GM21723 (cell line): ENCODE measurements at regions not wholly inside any gene's neighbourhood (a gene's known extent, or its start where the extent isn't known, plus 50 kb on each side); places are given as distances from the start of the nearest gene placed in this dataset.

ENCODE experiments used
- ATAC-seq: cut with Tn5 transposase; IDR thresholded peaks from one replicate; pipeline ENCODE4 v1.9.1; 2021; ENCODE audit warnings: mild to moderate bottlenecking, moderate library complexity; ENCODE audit not compliant: unreplicated experiment

DNA sequence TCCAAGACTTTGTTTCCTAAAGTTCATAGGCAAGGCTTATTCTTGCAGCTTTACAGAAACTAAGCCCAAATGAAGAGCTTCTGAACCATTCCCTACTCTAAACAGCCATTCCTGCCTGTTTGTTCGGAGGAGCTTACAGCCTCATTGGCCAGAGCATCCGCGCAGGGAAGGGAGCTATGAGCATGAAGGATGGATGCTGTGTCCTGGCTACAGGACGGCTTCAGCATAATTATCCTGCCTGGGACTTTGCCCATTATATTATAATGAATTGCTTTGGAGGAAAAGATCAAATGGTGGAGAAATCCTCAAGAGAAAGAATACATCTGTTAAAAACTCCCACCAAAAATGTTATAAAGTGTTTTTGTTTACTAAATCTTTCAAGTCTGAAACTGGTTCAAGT lies 378.2 kb upstream of the BTBD3 start:
- no peak for ATAC-seq

DNA sequence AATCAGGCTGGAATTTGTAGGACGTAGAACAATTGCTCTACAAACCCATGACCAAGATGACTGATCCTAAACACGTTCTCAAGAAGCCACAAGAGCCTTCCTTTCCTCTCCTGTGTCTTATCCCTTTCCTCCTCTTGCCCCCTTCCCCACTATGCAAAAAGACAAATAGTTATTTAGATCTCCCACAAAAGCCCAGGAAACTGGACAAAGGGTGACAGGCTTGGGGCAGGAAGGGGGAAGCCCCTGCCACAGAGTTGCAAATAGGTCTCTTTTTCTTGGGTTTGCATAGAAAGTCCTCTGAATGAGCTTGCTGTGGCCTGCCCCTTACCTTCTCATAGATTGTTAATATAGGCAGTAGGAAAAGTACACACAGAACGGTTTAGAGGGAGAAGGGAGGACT lies 377.1 kb upstream of the BTBD3 start:
- ATAC-seq: no peak

DNA sequence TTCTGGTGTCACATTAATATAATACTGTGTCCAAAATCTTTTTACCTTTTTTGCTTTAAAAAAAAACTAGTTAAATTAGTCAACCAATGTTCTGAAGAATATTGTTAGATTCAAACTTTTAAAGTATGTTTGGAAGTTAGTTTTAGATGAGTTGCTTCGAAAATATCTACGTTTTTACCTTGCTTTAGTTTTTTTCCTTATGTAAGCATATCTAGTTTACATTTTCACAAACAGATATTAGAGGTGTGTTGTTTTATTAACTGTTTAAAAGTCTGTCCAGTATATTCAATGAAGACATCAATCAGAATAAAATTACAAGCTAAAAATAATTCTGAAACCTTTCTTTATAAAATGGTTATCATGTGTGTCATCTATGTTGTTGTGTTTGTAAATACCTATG lies 375.0 kb upstream of the BTBD3 start:
- no peak for ATAC-seq

DNA sequence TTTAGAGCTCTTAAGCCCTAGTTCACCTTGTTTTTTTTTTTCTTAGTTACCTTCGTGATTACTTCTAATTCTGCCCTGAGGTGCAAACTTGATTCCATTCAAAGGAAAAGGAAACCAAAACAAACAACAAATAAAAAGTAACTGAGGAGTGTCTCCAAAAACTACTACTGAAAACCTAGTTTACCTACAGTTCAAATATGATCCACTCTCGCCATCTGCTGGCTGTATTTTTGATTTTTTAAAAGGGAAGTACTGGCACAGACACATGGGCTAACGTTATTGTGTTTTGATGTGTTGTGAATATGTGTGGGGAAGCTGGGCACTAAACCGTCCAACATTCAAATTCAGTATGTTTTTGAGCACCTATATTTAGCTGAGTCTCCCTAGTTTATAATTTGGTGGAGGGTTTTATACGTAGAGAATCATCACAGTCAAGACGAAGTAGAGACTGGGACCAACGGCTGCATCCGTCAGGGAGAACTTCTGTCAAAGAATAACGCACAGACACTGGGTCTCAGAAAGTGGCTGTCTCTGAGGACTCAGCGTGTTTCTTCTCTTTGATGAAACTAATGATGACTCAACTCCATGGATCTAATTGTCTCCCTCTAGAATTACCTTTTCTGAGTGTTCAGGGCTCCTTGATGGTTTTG lies 373.5 kb upstream of the BTBD3 start:
- peak; percentile 86 for ATAC-seq

DNA sequence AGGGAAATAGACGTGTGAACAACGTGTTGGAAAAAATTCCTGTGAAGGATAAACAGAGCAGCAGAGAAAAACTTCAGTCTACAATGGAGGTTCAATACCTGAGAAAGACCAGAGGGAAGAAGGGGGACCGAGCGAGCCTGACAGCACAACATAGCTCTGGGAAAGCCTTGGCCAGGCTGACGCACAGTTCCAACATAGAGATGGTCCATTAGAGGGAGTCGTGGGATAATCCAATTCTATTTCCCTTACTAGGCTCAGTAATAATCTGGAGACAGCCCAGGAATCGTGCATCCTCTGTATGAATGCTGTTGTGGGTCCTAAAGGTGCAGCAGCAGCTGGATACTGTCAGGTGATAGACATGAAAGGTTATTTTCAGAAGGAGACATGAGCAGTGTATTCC lies 370.8 kb upstream of the BTBD3 start:
- no peak for ATAC-seq

DNA sequence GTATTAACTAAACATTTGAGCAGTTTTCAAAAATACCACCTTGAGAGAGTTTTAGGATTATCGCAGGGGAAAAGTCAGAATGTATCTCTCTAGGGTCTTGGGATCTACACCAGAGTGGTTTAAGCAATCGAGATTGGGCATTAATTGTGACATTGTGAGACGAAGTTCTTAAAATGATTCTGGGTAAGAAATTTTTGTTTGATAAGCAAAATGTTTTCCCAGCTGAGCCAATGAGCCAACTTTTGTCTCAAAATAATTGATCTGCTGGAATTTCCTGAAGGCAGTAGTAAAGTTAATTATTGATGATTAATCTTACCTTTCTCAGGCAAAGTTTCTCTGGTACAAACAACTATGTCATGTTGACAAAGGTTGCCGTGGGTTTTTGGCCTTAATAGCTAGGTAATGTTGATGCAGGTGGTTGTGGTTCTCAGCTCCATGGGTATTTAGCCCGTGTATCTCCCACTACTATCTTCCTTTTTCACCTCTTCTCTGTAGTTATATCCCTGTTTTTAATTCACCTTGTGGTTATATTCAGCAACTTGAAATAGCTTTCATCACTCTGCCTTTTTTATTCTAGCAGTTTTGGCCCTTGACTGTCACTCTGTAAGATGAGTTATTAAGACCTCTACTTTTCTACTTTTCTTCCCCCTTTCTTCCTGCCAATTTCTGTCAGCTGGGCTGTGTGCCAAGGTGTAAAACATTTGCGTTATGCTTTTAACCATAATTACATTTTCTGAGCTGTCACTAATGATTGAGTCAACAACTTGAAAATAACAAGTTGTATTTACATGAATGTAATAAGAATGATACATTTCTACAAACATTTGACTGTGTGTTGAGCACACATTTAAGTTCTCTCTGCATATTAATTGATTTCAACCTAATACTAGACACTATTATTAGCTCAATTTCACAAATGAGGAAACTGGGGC lies 368.3 kb upstream of the BTBD3 start:
- ATAC-seq: no peak

DNA sequence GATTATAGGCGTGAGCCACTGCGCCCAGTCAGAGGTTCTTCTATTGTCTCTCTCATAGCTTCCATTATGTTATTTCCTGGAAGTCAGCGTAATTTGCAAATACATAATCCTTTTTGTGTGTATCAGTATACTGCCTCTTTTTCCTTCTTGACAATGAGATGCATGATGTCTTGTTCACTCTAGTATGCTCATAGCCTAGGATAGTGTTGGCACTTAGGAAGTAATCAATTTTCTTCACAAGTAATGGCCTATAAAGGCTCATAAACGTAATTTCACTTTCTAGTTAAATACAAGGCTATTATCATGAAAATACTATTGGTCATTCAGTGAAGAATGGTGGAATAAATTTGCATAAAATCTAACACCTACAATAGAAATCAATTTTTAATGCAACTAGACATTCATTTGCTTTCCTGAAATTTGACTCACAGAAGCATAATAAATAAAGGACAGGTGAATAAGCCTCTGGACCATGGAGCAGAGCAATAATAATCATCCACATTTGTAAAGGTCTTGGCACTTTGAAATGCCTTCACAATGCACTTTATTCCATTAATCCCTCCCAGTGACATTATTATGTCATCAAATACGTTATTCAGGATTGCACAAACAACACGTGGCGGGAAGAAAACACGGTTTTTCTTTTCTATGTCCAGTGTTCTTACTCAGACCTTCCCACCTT lies 366.9 kb upstream of the BTBD3 start:
- no peak for ATAC-seq

DNA sequence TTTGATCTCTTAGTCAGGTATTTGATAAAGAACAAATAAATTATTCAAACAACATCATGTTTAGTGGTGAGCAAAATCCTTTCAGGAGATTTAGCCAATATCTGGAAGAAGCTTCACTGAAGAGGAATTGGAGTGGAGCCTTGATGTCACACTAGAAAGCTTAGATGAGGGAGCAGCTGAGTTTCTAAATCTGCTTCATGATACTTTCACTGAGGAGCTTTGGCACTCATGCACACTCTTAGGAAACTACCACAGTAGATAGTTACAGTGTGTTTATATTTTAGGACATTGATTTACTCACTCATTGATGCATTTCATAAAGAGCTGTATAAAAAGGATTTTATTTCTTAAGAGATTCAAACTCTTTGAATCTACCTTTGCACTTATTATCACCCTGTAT lies 366.2 kb upstream of the BTBD3 start:
- no peak for ATAC-seq

DNA sequence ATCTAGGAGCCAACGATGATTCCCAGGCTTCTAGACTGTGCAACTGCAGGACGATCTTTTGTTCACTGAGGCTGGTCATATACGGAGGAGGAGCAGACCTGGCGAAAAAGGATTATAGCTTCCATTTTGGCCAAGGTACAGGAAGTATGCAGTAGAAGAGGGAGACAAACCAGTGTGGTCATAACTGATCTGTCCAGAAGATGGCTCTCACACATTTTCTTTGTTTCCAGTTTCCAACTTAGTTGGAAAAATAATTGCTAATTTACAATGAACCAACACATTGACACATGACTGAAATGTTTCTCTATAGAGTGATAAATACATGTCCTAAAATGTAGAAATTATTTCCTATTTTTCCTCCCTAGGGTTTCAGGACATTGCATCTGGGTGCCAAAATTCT lies 364.1 kb upstream of the BTBD3 start:
- no peak for ATAC-seq

DNA sequence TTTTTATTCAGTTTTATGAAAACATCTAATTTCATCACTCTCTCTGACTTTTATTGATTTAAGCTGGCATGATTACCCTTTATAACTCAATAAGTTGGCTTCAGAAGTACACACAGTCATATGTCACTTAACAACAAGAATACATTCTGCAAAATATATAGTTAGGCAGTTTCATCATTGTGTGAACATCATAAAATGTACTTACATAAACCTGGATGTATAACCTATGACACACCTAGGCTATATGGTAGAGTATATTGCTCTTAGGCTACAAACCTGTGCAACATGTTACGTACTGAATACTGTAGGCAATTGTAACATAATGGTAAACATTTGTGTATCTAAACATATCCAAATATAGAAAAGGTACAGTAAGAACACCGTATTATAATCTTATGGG lies 362.2 kb upstream of the BTBD3 start:
- no peak for ATAC-seq

DNA sequence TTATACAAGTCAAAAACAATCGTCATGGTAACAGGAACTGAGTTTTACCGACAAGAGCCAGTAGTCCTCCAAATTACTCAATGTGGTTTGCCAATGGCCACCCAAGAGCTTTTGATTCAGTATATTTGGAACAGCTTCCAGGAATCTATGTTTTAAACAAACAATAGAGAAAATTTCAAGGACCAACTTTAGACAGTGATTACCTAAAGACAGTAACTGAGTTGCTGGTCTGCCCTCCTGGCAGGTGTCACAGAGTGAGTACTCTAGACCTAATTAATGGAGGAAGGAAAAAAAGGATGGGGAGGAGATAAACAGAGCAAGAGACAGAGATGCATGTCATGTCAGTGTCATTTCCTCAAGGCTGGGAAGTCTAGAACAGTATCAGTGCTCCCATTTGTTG lies 361.3 kb upstream of the BTBD3 start:
- no peak for ATAC-seq

DNA sequence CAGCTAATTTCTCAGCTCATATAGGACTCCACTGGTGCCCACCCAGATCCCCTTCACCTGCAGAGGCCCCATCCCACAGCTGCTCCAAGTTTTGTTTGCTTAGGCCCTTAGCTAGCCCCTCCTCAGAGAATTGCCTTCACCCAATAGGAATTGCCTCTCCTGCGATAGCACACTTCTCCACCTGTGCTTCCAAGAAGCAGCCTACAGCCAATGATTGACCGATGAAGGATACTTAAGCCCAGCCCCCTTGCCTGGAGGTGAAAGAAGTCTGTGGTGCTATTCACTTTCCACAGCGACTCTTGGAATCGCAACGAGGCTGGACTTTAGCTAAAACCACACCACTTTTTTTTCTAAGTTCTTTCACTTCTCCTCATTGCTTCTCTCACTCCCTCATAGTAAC lies 353.2 kb upstream of the BTBD3 start:
- ATAC-seq: no peak

DNA sequence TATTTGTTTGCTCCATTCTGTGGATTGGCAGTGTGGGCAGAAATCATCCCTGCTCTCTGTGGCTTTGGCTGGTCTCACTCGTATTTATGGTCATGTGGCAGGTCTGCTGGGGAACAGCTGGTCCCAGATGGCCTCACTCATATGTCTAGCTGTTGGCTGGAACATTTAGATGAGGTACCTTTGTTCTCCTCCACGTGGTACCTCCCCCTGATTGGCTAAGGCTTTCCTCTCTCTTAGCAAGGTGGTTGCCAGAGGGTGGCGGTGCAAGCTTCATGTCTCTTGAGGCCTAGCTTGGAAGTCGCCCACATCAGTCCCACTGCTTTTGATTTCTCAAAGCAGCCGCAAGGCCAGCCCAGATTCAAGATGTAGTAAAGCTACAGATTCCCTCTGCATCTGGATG lies 348.5 kb upstream of the BTBD3 start:
- ATAC-seq: no peak

DNA sequence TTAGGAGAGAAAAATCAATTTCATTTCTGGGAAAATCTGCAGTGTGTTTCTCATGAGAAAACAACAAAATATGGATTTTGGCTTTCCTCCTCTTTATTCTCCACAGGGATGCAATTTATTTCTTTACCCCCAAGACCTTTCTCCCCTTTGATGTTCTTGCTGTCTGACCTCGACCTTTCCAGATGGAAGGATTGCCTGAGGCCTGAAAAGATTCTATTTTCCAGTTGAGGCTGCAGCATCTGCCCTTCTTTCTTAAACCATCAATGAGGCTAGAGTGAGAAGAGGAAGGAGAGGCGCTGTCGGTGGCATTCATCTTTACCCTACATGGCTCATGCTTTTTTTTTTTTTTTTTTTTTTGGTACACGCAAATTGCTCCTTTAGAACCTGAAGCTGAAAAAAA lies 344.2 kb upstream of the BTBD3 start:
- ATAC-seq: no peak

DNA sequence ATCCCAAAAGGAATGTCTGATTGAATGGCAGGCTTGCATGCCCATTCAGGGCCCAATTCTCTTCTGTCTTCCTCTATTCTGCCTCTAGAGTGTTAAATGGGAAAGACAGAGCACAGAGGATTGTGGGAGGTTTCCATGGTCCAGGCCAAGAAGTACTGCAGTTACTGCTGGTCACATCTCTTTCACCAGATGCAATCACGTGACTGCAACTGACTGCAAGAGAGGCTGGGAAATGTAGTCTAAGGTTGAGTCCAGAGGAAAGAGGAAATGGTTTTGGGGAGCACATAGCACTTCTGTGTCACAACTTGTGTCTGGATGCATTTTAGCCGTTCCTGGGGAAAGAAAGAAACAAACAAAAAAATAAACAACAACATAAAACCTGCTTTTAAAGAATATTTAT lies 336.4 kb upstream of the BTBD3 start:
- no peak for ATAC-seq

DNA sequence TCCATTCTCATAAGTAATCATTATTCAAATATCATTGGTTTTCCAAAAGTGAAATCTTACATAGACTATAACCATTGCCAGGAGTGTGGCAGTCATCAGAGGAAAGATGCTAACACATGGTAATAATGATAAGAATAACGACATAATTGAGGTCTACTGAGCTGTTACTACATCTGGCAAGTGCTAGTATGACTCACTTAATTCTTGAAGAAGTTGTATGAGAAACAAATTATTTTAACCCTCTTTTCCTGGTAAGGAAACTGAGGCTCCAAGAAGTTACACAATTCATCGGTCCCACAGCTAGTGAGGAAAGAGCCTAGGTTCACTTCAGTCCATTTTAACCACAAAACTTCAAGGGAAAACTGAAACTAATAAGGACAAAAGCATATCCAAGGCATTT lies 335.6 kb upstream of the BTBD3 start:
- no peak for ATAC-seq

DNA sequence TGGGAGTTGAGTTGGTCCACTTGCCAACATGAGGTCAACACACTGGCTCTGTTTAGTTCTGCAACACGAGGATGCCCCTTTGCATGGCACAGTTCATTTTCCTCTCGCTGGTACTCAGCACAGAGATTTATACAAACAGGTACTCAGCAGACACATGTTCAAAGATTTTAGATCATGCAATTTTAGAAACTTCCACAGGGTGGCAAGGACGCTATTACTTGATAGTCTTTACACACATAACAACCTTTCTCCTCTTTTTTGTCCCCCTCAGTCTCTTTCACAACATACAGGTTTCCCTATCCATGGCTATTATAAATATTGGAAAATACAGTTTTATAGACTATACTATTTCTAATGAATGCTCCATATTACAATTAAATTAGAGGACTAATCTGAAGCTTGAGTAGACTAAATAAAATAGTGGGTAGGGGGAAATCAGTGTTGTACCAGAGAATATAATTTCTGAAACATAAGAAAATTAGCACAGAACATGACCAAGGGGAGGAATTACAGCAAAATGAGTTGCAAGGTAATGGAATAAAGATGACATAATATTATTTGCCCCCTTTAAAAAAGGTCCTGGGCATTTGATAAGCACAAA lies 331.8 kb upstream of the BTBD3 start:
- ATAC-seq: no peak

DNA sequence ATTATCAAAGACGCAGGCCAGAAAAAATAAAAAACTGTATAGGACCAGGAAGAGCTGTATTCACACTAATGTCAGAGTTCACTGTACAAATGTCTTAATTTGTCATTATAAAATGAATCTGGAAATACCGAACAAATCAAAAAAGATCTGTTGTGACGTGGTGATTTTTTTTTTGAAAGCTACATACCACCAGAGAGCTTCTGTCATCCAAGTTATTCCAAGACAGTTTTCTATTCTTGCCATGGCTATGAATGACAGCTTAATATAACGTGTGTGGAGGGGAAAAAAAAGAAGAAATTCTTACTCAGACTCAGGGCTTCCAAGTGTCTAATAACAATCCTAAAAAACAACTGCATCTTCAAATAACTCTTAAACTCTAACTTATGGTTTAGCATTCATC lies 328.8 kb upstream of the BTBD3 start:
- no peak for ATAC-seq

DNA sequence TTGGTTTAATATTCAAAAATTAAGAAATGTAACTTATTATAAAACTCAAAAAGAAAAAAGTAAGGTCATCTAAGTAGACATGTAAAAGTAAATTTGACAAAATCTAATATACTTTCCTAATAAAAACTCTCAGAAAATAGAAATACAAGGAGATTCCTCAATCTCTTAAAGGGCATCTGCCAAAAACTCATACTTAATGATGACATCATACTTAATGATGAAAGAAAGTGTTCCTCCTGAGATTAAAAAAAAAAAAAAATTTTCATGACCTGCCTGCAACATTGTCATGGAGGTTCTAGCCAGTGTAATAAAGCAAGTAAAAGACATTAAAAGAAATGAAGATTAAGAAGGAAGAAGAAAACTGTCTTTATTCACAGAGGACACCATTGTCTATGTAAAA lies 325.7 kb upstream of the BTBD3 start:
- no peak for ATAC-seq

DNA sequence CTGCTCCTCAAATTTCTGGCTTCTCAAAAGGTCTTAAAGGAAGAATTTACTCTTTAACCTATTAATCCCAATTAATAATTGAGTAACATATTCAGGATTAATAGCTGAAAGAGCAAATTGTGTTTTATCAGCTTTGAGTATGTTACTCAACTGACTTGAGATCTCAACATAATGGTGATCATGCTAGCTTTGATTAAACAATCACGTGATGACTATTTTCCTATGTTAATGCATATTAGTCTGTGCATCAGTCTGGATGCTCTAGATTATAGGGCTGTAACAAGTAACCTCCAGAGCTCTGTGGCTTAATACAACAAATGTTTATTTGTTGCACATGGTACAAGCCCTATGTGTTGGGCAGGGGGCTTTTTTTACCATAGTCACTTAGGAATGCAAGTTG lies 313.4 kb upstream of the BTBD3 start:
- ATAC-seq: no peak

DNA sequence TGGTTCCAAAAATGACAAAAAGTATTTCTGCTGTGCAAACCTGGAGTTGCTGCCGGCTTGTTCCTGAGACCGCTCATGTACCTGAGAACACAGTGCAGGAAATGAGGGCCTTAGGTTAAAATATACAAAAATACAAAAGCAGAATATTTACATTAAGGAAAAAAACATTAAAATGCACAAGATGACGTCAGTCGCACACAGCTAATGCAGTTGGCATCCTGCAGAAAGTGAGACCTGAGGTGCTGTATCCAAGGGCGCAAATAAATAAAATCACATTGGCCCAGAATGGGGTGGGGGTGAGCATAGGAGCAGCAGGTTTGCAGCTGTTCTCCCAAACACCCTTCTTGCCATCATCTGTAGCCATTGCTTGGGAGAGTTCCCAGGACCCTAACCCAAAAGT lies 310.6 kb upstream of the BTBD3 start:
- no peak for ATAC-seq

DNA sequence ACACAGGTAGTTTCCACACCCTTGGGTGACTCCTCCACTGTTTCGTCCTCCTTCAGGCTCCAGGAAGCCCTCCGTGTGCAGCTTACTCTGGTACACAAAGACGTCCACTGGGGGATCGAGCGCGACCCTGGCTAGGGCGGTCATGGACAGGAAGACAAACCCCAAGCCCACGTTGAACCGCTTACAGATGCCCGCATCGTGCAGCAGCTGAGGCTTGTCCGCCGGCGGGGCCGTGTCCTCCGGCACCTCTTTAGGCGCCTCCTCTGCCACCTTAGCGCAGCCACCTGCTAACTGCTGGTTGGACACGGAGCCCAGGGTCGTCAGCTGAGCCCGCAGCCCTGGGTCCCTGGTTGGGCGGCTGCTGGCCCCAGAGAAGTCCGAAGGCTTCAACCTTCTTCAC lies 309.0 kb upstream of the BTBD3 start:
- no peak for ATAC-seq
